Hepatocyte (in vitro differentiated cells): ENCODE measurements at regions not wholly inside any gene's neighbourhood (a gene's known extent, or its start where the extent isn't known, plus 50 kb on each side); places are given as distances from the start of the nearest gene placed in this dataset.

Source experiments
- DNase-seq: peaks from one replicate; pipeline ENCODE4 v3.0.0-alpha.2; 2016; ENCODE audit warnings: low spot score
- H2AFZ ChIP-seq: fragments of 200-600 bp; sonication (generic); 2 replicates; pipeline ENCODE4 v1.6.0; 2016; ENCODE audit warnings: antibody characterized with exemption, mild to moderate bottlenecking
- H3K27ac ChIP-seq: fragments of 200-600 bp; sonication (generic); 2 replicates; pipeline ENCODE4 v1.5.1; 2016; ENCODE audit warnings: mild to moderate bottlenecking
- H3K27me3 ChIP-seq: fragments of 200-600 bp; sonication (generic); 2 replicates; pipeline ENCODE4 v1.6.1; 2016
- H3K36me3 ChIP-seq: fragments of 200-600 bp; sonication (generic); replicated peaks from 2 replicates; pipeline ENCODE4 v1.5.1; 2016; ENCODE audit warnings: low read depth; ENCODE audit not compliant: insufficient read depth
- H3K4me1 ChIP-seq: fragments of 200-600 bp; sonication (generic); 2 replicates; pipeline ENCODE4 v1.5.1; 2016; ENCODE audit warnings: mild to moderate bottlenecking, moderate library complexity; ENCODE audit not compliant: insufficient read depth
- H3K4me2 ChIP-seq: fragments of 200-600 bp; sonication (generic); 2 replicates; pipeline ENCODE4 v1.6.0; 2016
- H3K4me3 ChIP-seq: fragments of 200-600 bp; sonication (generic); 2 replicates; pipeline ENCODE4 v1.5.1; 2016; ENCODE audit warnings: mild to moderate bottlenecking
- H3K79me2 ChIP-seq: fragments of 200-600 bp; sonication (generic); 2 replicates; pipeline ENCODE4 v1.6.0; 2017; ENCODE audit warnings: mild to moderate bottlenecking
- H3K9me2 ChIP-seq: fragments of 200-600 bp; sonication (generic); replicated peaks from 2 replicates; pipeline ENCODE4 v1.6.0; 2017; ENCODE audit warnings: mild to moderate bottlenecking; ENCODE audit not compliant: insufficient read depth
- H3K9me3 ChIP-seq: fragments of 200-600 bp; sonication (generic); 2 replicates; pipeline ENCODE4 v1.5.1; 2016; ENCODE audit warnings: low read depth, mild to moderate bottlenecking
- H4K20me1 ChIP-seq: fragments of 200-600 bp; sonication (generic); 2 replicates; pipeline ENCODE4 v1.6.0; 2016; ENCODE audit warnings: mild to moderate bottlenecking; ENCODE audit not compliant: insufficient read depth, poor library complexity, severe bottlenecking
- CTCF ChIP-seq: fragments of 200-600 bp; sonication (generic); IDR thresholded peaks from 2 replicates; pipeline ENCODE4 v1.5.1; 2016; ENCODE audit warnings: antibody characterized with exemption, mild to moderate bottlenecking; ENCODE audit not compliant: poor library complexity
- EZH2 ChIP-seq: fragments of 200-600 bp; sonication (generic); IDR thresholded peaks from 2 replicates; pipeline ENCODE4 v1.6.1; 2016; ENCODE audit warnings: antibody characterized with exemption, mild to moderate bottlenecking, borderline replicate concordance
- EZH2phosphoT487 ChIP-seq: fragments of 200-600 bp; sonication (generic); IDR thresholded peaks from one replicate; pipeline ENCODE4 v1.6.1; 2018; ENCODE audit warnings: antibody characterized with exemption, mild to moderate bottlenecking, low read depth, moderate library complexity; ENCODE audit not compliant: unreplicated experiment, severe bottlenecking
- WGBS: methylation state at CpG from one replicate; pipeline ENCODE4 v1.1.6; 2016; ENCODE audit warnings: low lambda C conversion rate; ENCODE audit errors: missing lambda C conversion rate; 5-methylcytosine and 5-hydroxymethylcytosine counted together

- no peaks in the 10 kb centered on the region for H3K9me2 ChIP-seq
- no peak overlapping the region for H3K4me2 ChIP-seq
- no peaks in the 10 kb centered on the region for H3K9me3 ChIP-seq
- H2AFZ ChIP-seq = no peak overlapping the region
- H3K4me3 ChIP-seq = no peak overlapping the region
- WGBS = 61% methylated on average over 1 of the region's 1 CpG
- H3K27ac ChIP-seq = no peak overlapping the region
- H3K4me1 ChIP-seq = no peaks in the 10 kb centered on the region
- DNase-seq = no peak
- no peaks in the 10 kb centered on the region for H3K79me2 ChIP-seq
- H3K27me3 ChIP-seq = peaks cover 5% of the 10 kb centered on the region
- no peaks in the 10 kb centered on the region for H4K20me1 ChIP-seq
- no peak for TF ChIP-seq EZH2
- TF ChIP-seq EZH2phosphoT487 = no peak
- H3K36me3 ChIP-seq = no peaks in the 10 kb centered on the region
Measured at GRCh38 chr3:66828303-66828702, 169.8 kb upstream of the KBTBD8 start.

- 60% methylated on average over 3 of the region's 3 CpGs for WGBS
- H3K9me2 ChIP-seq = no peaks in the 10 kb centered on the region
- no peak overlapping the region for H3K4me3 ChIP-seq
- no peak for DNase-seq
- no peak overlapping the region for H2AFZ ChIP-seq
- H3K36me3 ChIP-seq = no peaks in the 10 kb centered on the region
- H3K4me2 ChIP-seq = no peak overlapping the region
- H3K4me1 ChIP-seq = no peaks in the 10 kb centered on the region
- peaks cover 5% of the 10 kb centered on the region for H3K27me3 ChIP-seq
- no peak overlapping the region for H3K27ac ChIP-seq
- no peaks in the 10 kb centered on the region for H3K79me2 ChIP-seq
- no peaks in the 10 kb centered on the region for H3K9me3 ChIP-seq
- TF ChIP-seq EZH2 = no peak
- TF ChIP-seq CTCF = no peak
- TF ChIP-seq EZH2phosphoT487 = no peak
- no peaks in the 10 kb centered on the region for H4K20me1 ChIP-seq
Measured at GRCh38 chr3:66830301-66830700, 167.8 kb upstream of the KBTBD8 start.

GRCh38 chr3:66831931-66832330 is 166.2 kb upstream of the KBTBD8 start:
- TF ChIP-seq EZH2phosphoT487 (no peak), CTCF (no peak)
- H3K4me2 ChIP-seq = no peak overlapping the region
- H3K27ac ChIP-seq = no peak overlapping the region

GRCh38 chr3:66836363-66837152 is 161.5 kb upstream of the KBTBD8 start:
- H3K27me3 ChIP-seq = no peaks in the 10 kb centered on the region
- no peaks in the 10 kb centered on the region for H3K9me2 ChIP-seq
- H3K9me3 ChIP-seq = no peaks in the 10 kb centered on the region
- H3K79me2 ChIP-seq = no peaks in the 10 kb centered on the region
- no peaks in the 10 kb centered on the region for H4K20me1 ChIP-seq
- DNase-seq = no peak
- 78% methylated on average over 5 of the region's 5 CpGs for WGBS
- H3K4me3 ChIP-seq = no peak overlapping the region
- TF ChIP-seq EZH2 = no peak
- peak; percentile 53 for TF ChIP-seq CTCF
- H3K4me1 ChIP-seq = no peaks in the 10 kb centered on the region
- H3K27ac ChIP-seq = no peak overlapping the region
- no peak overlapping the region for H2AFZ ChIP-seq
- no peaks in the 10 kb centered on the region for H3K36me3 ChIP-seq
- no peak overlapping the region for H3K4me2 ChIP-seq

More at GRCh38 chr3:66831931-66832330, 166.2 kb upstream of the KBTBD8 start:
- H3K4me3 ChIP-seq = no peak overlapping the region
- 100% methylated on average over 1 of the region's 1 CpG for WGBS
- H3K36me3 ChIP-seq = no peaks in the 10 kb centered on the region
- peaks cover 5% of the 10 kb centered on the region for H3K27me3 ChIP-seq
- H3K79me2 ChIP-seq = no peaks in the 10 kb centered on the region
- H3K9me3 ChIP-seq = no peaks in the 10 kb centered on the region
- no peak for DNase-seq
- H3K4me1 ChIP-seq = no peaks in the 10 kb centered on the region
- no peak overlapping the region for H2AFZ ChIP-seq
- H3K9me2 ChIP-seq = no peaks in the 10 kb centered on the region
- H4K20me1 ChIP-seq = no peaks in the 10 kb centered on the region
